MM.1S (cell line): ENCODE measurements at regions not wholly inside any gene's neighbourhood (a gene's known extent, or its start where the extent isn't known, plus 50 kb on each side); places are given as distances from the start of the nearest gene placed in this dataset.

ENCODE experiments used
- DNase-seq: peaks from one replicate; pipeline ENCODE4 v3.0.0-alpha.2; 2015
- H2AFZ ChIP-seq: fragments of 300-600 bp; sonication (generic); 2 replicates; pipeline ENCODE4 v1.6.0; 2016; ENCODE audit warnings: antibody characterized with exemption, low read length
- H3F3A ChIP-seq: fragments of 300-600 bp; sonication (generic); 2 replicates; pipeline ENCODE4 v1.6.1; 2016; ENCODE audit warnings: mild to moderate bottlenecking, antibody characterized with exemption, low read length, moderate library complexity, mixed read lengths; ENCODE audit not compliant: insufficient read depth
- H3K27ac ChIP-seq: fragments of 300-600 bp; sonication (generic); 2 replicates; pipeline ENCODE4 v1.5.1; 2016; ENCODE audit warnings: mild to moderate bottlenecking, low read length
- H3K27me3 ChIP-seq: fragments of 300-600 bp; sonication (generic); replicated peaks from 2 replicates; pipeline ENCODE4 v1.6.0; 2016; ENCODE audit warnings: low read length; ENCODE audit not compliant: insufficient read depth
- H3K36me3 ChIP-seq: fragments of 300-600 bp; sonication (generic); replicated peaks from 2 replicates; pipeline ENCODE4 v1.6.1; 2016; ENCODE audit warnings: mild to moderate bottlenecking, low read length, mixed read lengths; ENCODE audit not compliant: insufficient read depth
- H3K4me1 ChIP-seq: fragments of 300-600 bp; sonication (generic); 2 replicates; pipeline ENCODE4 v1.6.1; 2016; ENCODE audit warnings: low read length, mixed read lengths
- H3K4me2 ChIP-seq: fragments of 300-600 bp; sonication (generic); 2 replicates; pipeline ENCODE4 v1.6.0; 2016; ENCODE audit warnings: low read depth, low read length
- H3K4me3 ChIP-seq: fragments of 300-600 bp; sonication (generic); 2 replicates; pipeline ENCODE4 v1.5.1; 2016; ENCODE audit warnings: low read length, mixed read lengths
- H3K79me2 ChIP-seq: fragments of 300-600 bp; sonication (generic); 2 replicates; pipeline ENCODE4 v1.6.1; 2016; ENCODE audit warnings: mixed run types, low read length, mixed read lengths
- H3K9ac ChIP-seq: fragments of 300-600 bp; sonication (generic); 2 replicates; pipeline ENCODE4 v1.6.1; 2016; ENCODE audit warnings: low read length, mixed read lengths
- H3K9me2 ChIP-seq: fragments of 300-600 bp; sonication (generic); replicated peaks from 2 replicates; pipeline ENCODE4 v1.6.1; 2016; ENCODE audit warnings: mild to moderate bottlenecking, low read length, mixed read lengths; ENCODE audit not compliant: insufficient read depth
- H3K9me3 ChIP-seq: fragments of 300-600 bp; sonication (generic); replicated peaks from 2 replicates; pipeline ENCODE4 v1.6.1; 2016; ENCODE audit warnings: mild to moderate bottlenecking, low read length, mixed read lengths; ENCODE audit not compliant: insufficient read depth
- H4K20me1 ChIP-seq: fragments of 300-600 bp; sonication (generic); 2 replicates; pipeline ENCODE4 v1.6.1; 2016; ENCODE audit warnings: mild to moderate bottlenecking, low read length, moderate library complexity, mixed read lengths; ENCODE audit not compliant: insufficient read depth
- EZH2 ChIP-seq: fragments of 300-600 bp; sonication (generic); optimal IDR thresholded peaks from 2 replicates; pipeline ENCODE3; 2017; ENCODE audit warnings: low read depth, mild to moderate bottlenecking, antibody characterized with exemption, low read length, mixed read lengths
- EZH2phosphoT487 ChIP-seq: fragments of 300-600 bp; sonication (generic); IDR thresholded peaks from 2 replicates; pipeline ENCODE4 v1.6.1; 2018; ENCODE audit warnings: antibody characterized with exemption, low read length
- TF ChIP-seq, protein P1 (sequence below): fragments of 300-600 bp; sonication (generic); IDR thresholded peaks from 2 replicates; pipeline ENCODE4 v1.5.1; 2016; ENCODE audit warnings: antibody characterized with exemption, low read length, mixed read lengths

DNA sequence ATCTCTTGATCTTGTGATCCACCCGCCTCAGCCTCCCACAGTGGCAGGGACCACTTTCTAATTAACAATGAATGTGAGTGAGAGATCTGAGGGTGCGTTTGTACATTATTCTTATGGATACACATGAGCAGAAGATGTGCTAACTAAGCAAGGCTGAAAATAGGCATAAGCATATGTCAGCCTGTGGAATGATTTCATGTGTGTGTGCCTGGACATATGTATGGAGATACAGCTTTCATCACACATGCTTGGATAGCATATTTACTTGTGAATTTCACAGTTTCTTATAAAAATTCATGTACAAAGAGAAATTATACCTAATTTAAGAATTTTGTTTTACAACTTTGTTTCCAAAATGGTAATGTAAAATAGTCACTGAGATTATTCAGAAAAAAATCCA is 565.6 kb downstream of the MTRR start:
- Histone ChIP-seq H3K9me2 (no peaks in the 10 kb centered on the region), H3K79me2 (no peaks in the 10 kb centered on the region), H3K9ac (no peak overlapping the region), H2AFZ (no peak overlapping the region), H3F3A (no peaks in the 10 kb centered on the region), H3K27me3 (no peaks in the 10 kb centered on the region), H3K27ac (no peak overlapping the region), H4K20me1 (no peaks in the 10 kb centered on the region), H3K4me3 (no peak overlapping the region), H3K4me1 (no peaks in the 10 kb centered on the region), H3K4me2 (no peak overlapping the region), H3K9me3 (no peaks in the 10 kb centered on the region), H3K36me3 (no peaks in the 10 kb centered on the region)
- no peak for TF ChIP-seq EZH2
- TF ChIP-seq, protein P1, sequence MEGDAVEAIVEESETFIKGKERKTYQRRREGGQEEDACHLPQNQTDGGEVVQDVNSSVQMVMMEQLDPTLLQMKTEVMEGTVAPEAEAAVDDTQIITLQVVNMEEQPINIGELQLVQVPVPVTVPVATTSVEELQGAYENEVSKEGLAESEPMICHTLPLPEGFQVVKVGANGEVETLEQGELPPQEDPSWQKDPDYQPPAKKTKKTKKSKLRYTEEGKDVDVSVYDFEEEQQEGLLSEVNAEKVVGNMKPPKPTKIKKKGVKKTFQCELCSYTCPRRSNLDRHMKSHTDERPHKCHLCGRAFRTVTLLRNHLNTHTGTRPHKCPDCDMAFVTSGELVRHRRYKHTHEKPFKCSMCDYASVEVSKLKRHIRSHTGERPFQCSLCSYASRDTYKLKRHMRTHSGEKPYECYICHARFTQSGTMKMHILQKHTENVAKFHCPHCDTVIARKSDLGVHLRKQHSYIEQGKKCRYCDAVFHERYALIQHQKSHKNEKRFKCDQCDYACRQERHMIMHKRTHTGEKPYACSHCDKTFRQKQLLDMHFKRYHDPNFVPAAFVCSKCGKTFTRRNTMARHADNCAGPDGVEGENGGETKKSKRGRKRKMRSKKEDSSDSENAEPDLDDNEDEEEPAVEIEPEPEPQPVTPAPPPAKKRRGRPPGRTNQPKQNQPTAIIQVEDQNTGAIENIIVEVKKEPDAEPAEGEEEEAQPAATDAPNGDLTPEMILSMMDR: no peak
- DNase-seq: no peak

DNA sequence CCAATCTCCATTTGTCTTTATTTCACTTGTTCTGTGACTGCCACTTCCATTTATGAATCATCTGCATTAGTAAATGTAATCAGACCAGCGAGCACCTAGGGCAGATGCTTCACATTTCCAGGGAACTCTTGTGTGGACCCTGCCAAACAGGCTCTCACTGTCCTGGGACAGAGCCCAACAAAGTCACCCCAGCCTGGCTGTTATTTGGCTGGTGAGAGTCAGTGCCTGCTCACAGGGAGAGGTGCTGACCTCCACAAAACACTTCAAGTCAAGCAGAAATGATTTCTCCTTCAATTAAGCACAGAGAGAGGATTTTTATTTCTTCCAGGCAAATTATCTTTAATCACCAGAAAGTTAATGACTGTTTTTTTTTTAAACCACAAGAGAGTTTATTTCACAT is 568.0 kb downstream of the MTRR start:
- Histone ChIP-seq H3K27ac (no peak overlapping the region), H3K79me2 (no peaks in the 10 kb centered on the region), H3K9ac (no peak overlapping the region), H3K27me3 (no peaks in the 10 kb centered on the region), H2AFZ (no peak overlapping the region), H3K9me3 (no peaks in the 10 kb centered on the region), H4K20me1 (no peaks in the 10 kb centered on the region), H3K4me3 (no peak overlapping the region), H3K4me1 (no peaks in the 10 kb centered on the region), H3K9me2 (no peaks in the 10 kb centered on the region), H3K4me2 (no peak overlapping the region), H3F3A (no peaks in the 10 kb centered on the region), H3K36me3 (no peaks in the 10 kb centered on the region)
- DNase-seq: no peak
- TF ChIP-seq, protein P1: no peak
- no peak for TF ChIP-seq EZH2
- no peak for TF ChIP-seq EZH2phosphoT487

DNA sequence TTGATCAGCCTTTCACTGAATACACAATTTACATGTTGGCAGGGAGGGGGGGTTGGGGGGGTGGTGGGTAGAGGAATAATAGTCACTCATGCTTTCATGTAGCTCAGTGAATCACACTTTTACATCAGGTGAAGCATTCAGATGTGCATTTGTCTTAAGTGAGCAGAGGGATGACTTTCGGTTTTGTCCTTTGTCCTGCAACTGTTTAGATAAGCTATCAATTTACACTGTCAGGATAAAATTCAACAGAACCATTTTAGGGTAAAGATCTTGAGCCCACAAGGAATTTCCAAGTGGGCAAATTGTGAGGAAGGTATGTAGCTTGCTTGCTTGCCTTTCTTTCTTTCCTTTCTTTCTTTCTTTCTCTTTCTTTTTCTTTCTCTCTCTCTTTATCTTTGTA is 576.2 kb downstream of the MTRR start:
- no peaks in the 10 kb centered on the region for H3K79me2 ChIP-seq
- no peak overlapping the region for H3K4me3 ChIP-seq
- H3F3A ChIP-seq: no peaks in the 10 kb centered on the region
- no peaks in the 10 kb centered on the region for H3K27me3 ChIP-seq
- H3K4me2 ChIP-seq: no peak overlapping the region
- no peaks in the 10 kb centered on the region for H3K4me1 ChIP-seq
- H4K20me1 ChIP-seq: no peaks in the 10 kb centered on the region
- no peaks in the 10 kb centered on the region for H3K36me3 ChIP-seq
- H3K9me3 ChIP-seq: no peaks in the 10 kb centered on the region
- H3K27ac ChIP-seq: no peak overlapping the region
- H3K9me2 ChIP-seq: no peaks in the 10 kb centered on the region
- DNase-seq: no peak
- no peak for TF ChIP-seq EZH2
- TF ChIP-seq, protein P1: no peak
- no peak for TF ChIP-seq EZH2phosphoT487
- no peak overlapping the region for H3K9ac ChIP-seq
- H2AFZ ChIP-seq: no peak overlapping the region

DNA sequence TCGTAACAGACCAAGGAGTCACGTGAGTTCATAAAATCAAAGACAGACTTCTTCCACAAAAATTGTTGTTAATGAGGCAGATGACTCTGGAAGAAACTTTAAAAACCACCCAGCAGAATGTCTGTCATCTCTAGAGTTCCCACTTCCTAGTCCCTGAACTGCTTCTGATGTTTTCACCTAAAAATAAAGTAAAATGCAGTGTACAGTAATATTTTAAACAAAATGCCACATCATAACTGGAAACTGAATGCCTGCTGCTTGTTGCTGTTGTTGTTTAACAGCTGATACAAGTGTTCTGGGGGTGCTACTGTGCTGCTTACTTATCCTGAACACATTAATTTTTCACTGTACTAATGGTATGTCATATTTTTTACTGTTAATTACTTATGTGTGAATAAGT is 577.2 kb downstream of the MTRR start:
- Histone ChIP-seq H3K4me1 (no peaks in the 10 kb centered on the region), H4K20me1 (no peaks in the 10 kb centered on the region), H3K27me3 (no peaks in the 10 kb centered on the region), H3K9me2 (no peaks in the 10 kb centered on the region), H3K79me2 (no peaks in the 10 kb centered on the region), H3K9ac (no peak overlapping the region), H3K9me3 (no peaks in the 10 kb centered on the region), H3K4me3 (no peak overlapping the region), H3F3A (no peaks in the 10 kb centered on the region), H2AFZ (no peak overlapping the region), H3K27ac (no peak overlapping the region), H3K4me2 (no peak overlapping the region), H3K36me3 (no peaks in the 10 kb centered on the region)
- no peak for TF ChIP-seq EZH2
- no peak for DNase-seq
